SK-N-MC (cell line): ENCODE measurements at regions not wholly inside any gene's neighbourhood (a gene's known extent, or its start where the extent isn't known, plus 50 kb on each side); places are given as distances from the start of the nearest gene placed in this dataset.

Experiments
- EZH2 ChIP-seq: fragments of 200-600 bp; sonication (generic); IDR thresholded peaks from one replicate; pipeline ENCODE4 v1.6.1; 2017; ENCODE audit warnings: antibody characterized with exemption
- POLR2AphosphoS5 ChIP-seq: IDR thresholded peaks from 2 replicates; pipeline ENCODE4 v1.6.1; 2012; ENCODE audit warnings: mild to moderate bottlenecking, low read depth, low read length, borderline replicate concordance

DNA sequence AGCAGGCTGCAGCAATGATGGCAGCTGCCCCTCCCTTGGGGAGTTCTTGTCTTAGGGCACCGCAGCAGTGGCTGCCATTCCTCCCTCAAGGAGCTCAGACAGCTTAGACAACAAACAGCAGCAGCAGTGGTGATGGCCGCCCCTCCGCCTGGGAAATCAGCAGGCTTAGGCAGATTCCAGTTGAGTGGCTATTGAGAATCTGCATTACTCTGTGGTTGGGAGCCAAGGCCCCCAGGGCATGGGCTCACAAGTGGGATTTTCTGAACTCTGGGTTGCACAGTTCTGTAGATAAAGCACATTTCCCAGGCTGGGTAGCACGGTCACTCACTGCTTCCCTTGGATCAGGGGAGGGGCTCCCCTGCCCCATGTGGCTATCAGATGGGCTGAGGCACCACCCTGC lies 1280.7 kb upstream of the TMPRSS15 start:
- TF ChIP-seq EZH2 (no peak), POLR2AphosphoS5 (no peak)
